ENCODE measurements at regions not wholly inside any gene's neighbourhood (a gene's known extent, or its start where the extent isn't known, plus 50 kb on each side); places are given as distances from the start of the nearest gene placed in this dataset.
"Not testable (repeated sequence)": the region's sequence is repeated elsewhere in the genome, so short reads cannot be mapped to it uniquely, and the experiment has no call there.

GRCh38 chr10:125407000-125407502 is 246.7 kb upstream of the CTBP2 start:
- TF ChIP-seq CTCF (IDR thresholded peaks at IDR 0.05; ENCODE audit: control extremely low read depth, extremely low read depth), result no peak
- Histone ChIP-seq H3K4me1 (ENCODE audit: control insufficient read depth in 5 of 5, insufficient read depth in 5 of 5, low read length in 5 of 5) (no peaks in the 10 kb centered on the region), H3K27me3 (ENCODE audit: control insufficient read depth in 3 of 3, insufficient read depth in 3 of 3, low read length in 2 of 3) (no peaks in the 10 kb centered on the region), H3K9me3 (ENCODE audit: control insufficient read depth in 4 of 4, insufficient read depth in 3 of 4, low read length in 3 of 4) (peaks cover 0 to 10% (median 0%) of the 10 kb centered on the region in 4 donors), H3K27ac (ENCODE audit: low read depth in 1 of 2, low read length in 1 of 2) (no peak overlapping the region), H3K36me3 (ENCODE audit: control insufficient read depth in 4 of 4, insufficient read depth in 4 of 4, low read length in 4 of 4) (no peaks in the 10 kb centered on the region), H3K9ac (ENCODE audit: insufficient read depth in 1 of 2, low read length in 2 of 2) (no peak overlapping the region), H3K4me3 (no peak overlapping the region)
- 74 to 83% methylated on average over 3 of the region's 3 CpGs for WGBS, 2 donors
- ATAC-seq (ENCODE audit: insufficient read depth, low FRiP score) (no peak), DNase-seq (no peak)

GRCh38 chr10:125404902-125405301 is 244.5 kb upstream of the CTBP2 start:
- not testable (repeated sequence) for ATAC-seq (ENCODE audit: insufficient read depth, low FRiP score); DNase-seq; H3K27me3 ChIP-seq (ENCODE audit: control insufficient read depth in 3 of 3, insufficient read depth in 3 of 3, low read length in 2 of 3); H3K27ac ChIP-seq (ENCODE audit: low read depth in 1 of 2, low read length in 1 of 2); H3K4me1 ChIP-seq (ENCODE audit: control insufficient read depth in 5 of 5, insufficient read depth in 5 of 5, low read length in 5 of 5); H3K9ac ChIP-seq (ENCODE audit: insufficient read depth in 1 of 2, low read length in 2 of 2); H3K36me3 ChIP-seq (ENCODE audit: control insufficient read depth in 4 of 4, insufficient read depth in 4 of 4, low read length in 4 of 4); H3K4me3 ChIP-seq; H3K9me3 ChIP-seq (ENCODE audit: control insufficient read depth in 4 of 4, insufficient read depth in 3 of 4, low read length in 3 of 4)

- no peaks in the 10 kb centered on the region for H3K4me1 ChIP-seq (ENCODE audit: control insufficient read depth in 5 of 5, insufficient read depth in 5 of 5, low read length in 5 of 5)
- no peaks in the 10 kb centered on the region for H3K27me3 ChIP-seq (ENCODE audit: control insufficient read depth in 3 of 3, insufficient read depth in 3 of 3, low read length in 2 of 3)
- no peak overlapping the region for H3K4me3 ChIP-seq
- H3K9me3 ChIP-seq (ENCODE audit: control insufficient read depth in 4 of 4, insufficient read depth in 3 of 4, low read length in 3 of 4), result peaks cover 0 to 3% (median 0%) of the 10 kb centered on the region in 4 donors
- TF ChIP-seq CTCF (IDR thresholded peaks at IDR 0.05; ENCODE audit: control extremely low read depth, extremely low read depth), result no peak
- no peak overlapping the region for H3K9ac ChIP-seq (ENCODE audit: insufficient read depth in 1 of 2, low read length in 2 of 2)
- DNase-seq (no peak), ATAC-seq (ENCODE audit: insufficient read depth, low FRiP score) (no peak)
- H3K27ac ChIP-seq (ENCODE audit: low read depth in 1 of 2, low read length in 1 of 2), result no peak overlapping the region
- H3K36me3 ChIP-seq (ENCODE audit: control insufficient read depth in 4 of 4, insufficient read depth in 4 of 4, low read length in 4 of 4), result no peaks in the 10 kb centered on the region
- 93 to 94% methylated on average over 2 of the region's 2 CpGs for WGBS, 2 donors
Observed at GRCh38 chr10:125401462-125401861, 241.1 kb upstream of the CTBP2 start.

- H3K9me3 ChIP-seq (ENCODE audit: control insufficient read depth in 4 of 4, insufficient read depth in 3 of 4, low read length in 3 of 4), result no peaks in the 10 kb centered on the region
- DNase-seq (no peak), ATAC-seq (ENCODE audit: insufficient read depth, low FRiP score) (no peak)
- 51 to 69% methylated on average over 3 of the region's 3 CpGs for WGBS, 2 donors
- no peaks in the 10 kb centered on the region for H3K4me1 ChIP-seq (ENCODE audit: control insufficient read depth in 5 of 5, insufficient read depth in 5 of 5, low read length in 5 of 5)
- H3K36me3 ChIP-seq (ENCODE audit: control insufficient read depth in 4 of 4, insufficient read depth in 4 of 4, low read length in 4 of 4), result no peaks in the 10 kb centered on the region
- no peak overlapping the region for H3K4me3 ChIP-seq
- H3K27me3 ChIP-seq (ENCODE audit: control insufficient read depth in 3 of 3, insufficient read depth in 3 of 3, low read length in 2 of 3), result no peaks in the 10 kb centered on the region
- TF ChIP-seq CTCF (IDR thresholded peaks at IDR 0.05; ENCODE audit: control extremely low read depth, extremely low read depth), result no peak
- no peak overlapping the region for H3K9ac ChIP-seq (ENCODE audit: insufficient read depth in 1 of 2, low read length in 2 of 2)
- no peak overlapping the region for H3K27ac ChIP-seq (ENCODE audit: low read depth in 1 of 2, low read length in 1 of 2)
Observed at GRCh38 chr10:125399289-125399688, 238.9 kb upstream of the CTBP2 start.
